ENCODE measurements at regions not wholly inside any gene's neighbourhood (a gene's known extent, or its start where the extent isn't known, plus 50 kb on each side); places are given as distances from the start of the nearest gene placed in this dataset.

GRCh38 chr1:60388092-60388987 lies 314.8 kb upstream of the C1orf87 start:
- Histone ChIP-seq H3K4me3 (ENCODE audit: low read depth, low read length) (no peak overlapping the region), H3K4me1 (ENCODE audit: control insufficient read depth, insufficient read depth, low read length, poor library complexity, severe bottlenecking) (no peaks in the 10 kb centered on the region), H3K27ac (ENCODE audit: insufficient read depth, low read length, poor library complexity, severe bottlenecking) (no peak overlapping the region), H3K9me3 (ENCODE audit: control insufficient read depth in 2 of 2, low read length in 2 of 2) (no peaks in the 10 kb centered on the region), H3K27me3 (ENCODE audit: control insufficient read depth, insufficient read depth, low read length) (no peaks in the 10 kb centered on the region), H3K36me3 (ENCODE audit: control insufficient read depth, insufficient read depth, low read length) (no peaks in the 10 kb centered on the region)
- H3K27ac Mint-ChIP-seq, result no peak overlapping the region
- no peak overlapping the region for H3K4me3 Mint-ChIP-seq
- H3K36me3 Mint-ChIP-seq, result no peaks in the 10 kb centered on the region
- ATAC-seq (ENCODE audit: low read depth in 2 of 2) (no peak), DNase-seq (no peak)
- H3K27me3 Mint-ChIP-seq, result no peaks in the 10 kb centered on the region
- H3K9me3 Mint-ChIP-seq, result peaks cover 0 to 10% (median 8%) of the 10 kb centered on the region in 7 donors
- no peaks in the 10 kb centered on the region for H3K4me1 Mint-ChIP-seq

- H3K9me3 Mint-ChIP-seq, result peaks cover 4 to 10% (median 8%) of the 10 kb centered on the region in 7 donors
- peak overlapping the region in 1 of 3 donors; percentile 39 for H3K27ac Mint-ChIP-seq
- H3K27me3 Mint-ChIP-seq, result no peaks in the 10 kb centered on the region
Observed at GRCh38 chr1:60387175-60387574, 313.6 kb upstream of the C1orf87 start.

GRCh38 chr1:60386249-60386648 lies 312.7 kb upstream of the C1orf87 start:
- H3K27me3 Mint-ChIP-seq, result no peaks in the 10 kb centered on the region
- no peaks in the 10 kb centered on the region for H3K36me3 Mint-ChIP-seq
- ATAC-seq (ENCODE audit: low read depth in 2 of 2), result no peak
- Histone ChIP-seq H3K4me1 (ENCODE audit: control insufficient read depth, insufficient read depth, low read length, poor library complexity, severe bottlenecking) (no peaks in the 10 kb centered on the region), H3K9me3 (ENCODE audit: control insufficient read depth in 2 of 2, low read length in 2 of 2) (no peaks in the 10 kb centered on the region), H3K27me3 (ENCODE audit: control insufficient read depth, insufficient read depth, low read length) (no peaks in the 10 kb centered on the region), H3K27ac (ENCODE audit: insufficient read depth, low read length, poor library complexity, severe bottlenecking) (no peak overlapping the region), H3K36me3 (ENCODE audit: control insufficient read depth, insufficient read depth, low read length) (no peaks in the 10 kb centered on the region), H3K4me3 (ENCODE audit: low read depth, low read length) (no peak overlapping the region)
- H3K9me3 Mint-ChIP-seq, result peaks cover 4 to 10% (median 8%) of the 10 kb centered on the region in 7 donors
- H3K4me3 Mint-ChIP-seq, result no peak overlapping the region
- DNase-seq, result no peak
- H3K27ac Mint-ChIP-seq, result no peak overlapping the region
- no peaks in the 10 kb centered on the region for H3K4me1 Mint-ChIP-seq

More at GRCh38 chr1:60387175-60387574, 313.6 kb upstream of the C1orf87 start:
- Histone ChIP-seq H3K4me3 (ENCODE audit: low read depth, low read length) (no peak overlapping the region), H3K4me1 (ENCODE audit: control insufficient read depth, insufficient read depth, low read length, poor library complexity, severe bottlenecking) (no peaks in the 10 kb centered on the region), H3K36me3 (ENCODE audit: control insufficient read depth, insufficient read depth, low read length) (no peaks in the 10 kb centered on the region), H3K27me3 (ENCODE audit: control insufficient read depth, insufficient read depth, low read length) (no peaks in the 10 kb centered on the region), H3K27ac (ENCODE audit: insufficient read depth, low read length, poor library complexity, severe bottlenecking) (no peak overlapping the region), H3K9me3 (ENCODE audit: control insufficient read depth in 2 of 2, low read length in 2 of 2) (no peaks in the 10 kb centered on the region)
- DNase-seq (no peak), ATAC-seq (ENCODE audit: low read depth in 2 of 2) (no peak)
- Mint-ChIP-seq H3K36me3 (no peaks in the 10 kb centered on the region), H3K4me1 (no peaks in the 10 kb centered on the region), H3K4me3 (no peak overlapping the region)

GRCh38 chr1:60376196-60376595 lies 302.6 kb upstream of the C1orf87 start:
- no peak overlapping the region for H3K4me3 ChIP-seq (ENCODE audit: low read depth, low read length)
- H3K4me1 Mint-ChIP-seq, result no peaks in the 10 kb centered on the region
- no peaks in the 10 kb centered on the region for H3K36me3 Mint-ChIP-seq
- no peaks in the 10 kb centered on the region for H3K27me3 Mint-ChIP-seq
- H3K4me1 ChIP-seq (ENCODE audit: control insufficient read depth, insufficient read depth, low read length, poor library complexity, severe bottlenecking), result no peaks in the 10 kb centered on the region
- no peak overlapping the region for H3K27ac Mint-ChIP-seq
- H3K36me3 ChIP-seq (ENCODE audit: control insufficient read depth, insufficient read depth, low read length), result no peaks in the 10 kb centered on the region
- no peaks in the 10 kb centered on the region for H3K9me3 ChIP-seq (ENCODE audit: control insufficient read depth in 2 of 2, low read length in 2 of 2)
- H3K27me3 ChIP-seq (ENCODE audit: control insufficient read depth, insufficient read depth, low read length), result no peaks in the 10 kb centered on the region
- H3K4me3 Mint-ChIP-seq, result no peak overlapping the region
- no peak for DNase-seq
- no peak for ATAC-seq (ENCODE audit: low read depth in 2 of 2)
- peaks cover 0 to 7% (median 4%) of the 10 kb centered on the region in 7 donors for H3K9me3 Mint-ChIP-seq
- no peak overlapping the region for H3K27ac ChIP-seq (ENCODE audit: insufficient read depth, low read length, poor library complexity, severe bottlenecking)

- no peaks in the 10 kb centered on the region for H3K27me3 ChIP-seq (ENCODE audit: control insufficient read depth, insufficient read depth, low read length)
- ATAC-seq (ENCODE audit: low read depth in 2 of 2) (no peak), DNase-seq (no peak)
- no peaks in the 10 kb centered on the region for H3K36me3 ChIP-seq (ENCODE audit: control insufficient read depth, insufficient read depth, low read length)
- Mint-ChIP-seq H3K4me3 (no peak overlapping the region), H3K27ac (no peak overlapping the region), H3K9me3 (peaks cover 1 to 9% (median 5%) of the 10 kb centered on the region in 7 donors), H3K4me1 (peaks cover 0 to 4% (median 0%) of the 10 kb centered on the region in 4 donors), H3K36me3 (no peaks in the 10 kb centered on the region), H3K27me3 (no peaks in the 10 kb centered on the region)
- H3K9me3 ChIP-seq (ENCODE audit: control insufficient read depth in 2 of 2, low read length in 2 of 2), result no peaks in the 10 kb centered on the region
- no peak overlapping the region for H3K27ac ChIP-seq (ENCODE audit: insufficient read depth, low read length, poor library complexity, severe bottlenecking)
- H3K4me3 ChIP-seq (ENCODE audit: low read depth, low read length), result no peak overlapping the region
- H3K4me1 ChIP-seq (ENCODE audit: control insufficient read depth, insufficient read depth, low read length, poor library complexity, severe bottlenecking), result no peaks in the 10 kb centered on the region
Observed at GRCh38 chr1:60374537-60374936, 301.0 kb upstream of the C1orf87 start.

- H3K36me3 ChIP-seq (ENCODE audit: control insufficient read depth, insufficient read depth, low read length), result no peaks in the 10 kb centered on the region
- peak overlapping the region in 1 of 4 donors; percentile 71 for H3K4me3 Mint-ChIP-seq
- no peaks in the 10 kb centered on the region for H3K4me1 ChIP-seq (ENCODE audit: control insufficient read depth, insufficient read depth, low read length, poor library complexity, severe bottlenecking)
- no peaks in the 10 kb centered on the region for H3K27me3 ChIP-seq (ENCODE audit: control insufficient read depth, insufficient read depth, low read length)
- no peak overlapping the region for H3K27ac ChIP-seq (ENCODE audit: insufficient read depth, low read length, poor library complexity, severe bottlenecking)
- H3K9me3 ChIP-seq (ENCODE audit: control insufficient read depth in 2 of 2, low read length in 2 of 2), result no peaks in the 10 kb centered on the region
- H3K4me1 Mint-ChIP-seq, result peaks cover 0 to 4% (median 0%) of the 10 kb centered on the region in 4 donors
- ATAC-seq (ENCODE audit: low read depth in 2 of 2), result no peak
- no peak for DNase-seq
- H3K4me3 ChIP-seq (ENCODE audit: low read depth, low read length), result no peak overlapping the region
- H3K27ac Mint-ChIP-seq, result no peak overlapping the region
- H3K36me3 Mint-ChIP-seq, result no peaks in the 10 kb centered on the region
- H3K9me3 Mint-ChIP-seq, result peaks cover 0 to 13% (median 4%) of the 10 kb centered on the region in 7 donors
- H3K27me3 Mint-ChIP-seq, result no peaks in the 10 kb centered on the region
Observed at GRCh38 chr1:60367532-60367931, 294.0 kb upstream of the C1orf87 start.

GRCh38 chr1:60359431-60359830 lies 285.9 kb upstream of the C1orf87 start:
- Mint-ChIP-seq H3K9me3 (peaks cover 0 to 8% (median 2%) of the 10 kb centered on the region in 7 donors), H3K4me3 (peak overlapping the region in 1 of 4 donors; percentile 38), H3K4me1 (no peaks in the 10 kb centered on the region), H3K27me3 (no peaks in the 10 kb centered on the region), H3K36me3 (no peaks in the 10 kb centered on the region), H3K27ac (no peak overlapping the region)
- DNase-seq (no peak), ATAC-seq (ENCODE audit: low read depth in 2 of 2) (no peak)
- Histone ChIP-seq H3K9me3 (ENCODE audit: control insufficient read depth in 2 of 2, low read length in 2 of 2) (no peaks in the 10 kb centered on the region), H3K4me3 (ENCODE audit: low read depth, low read length) (no peak overlapping the region), H3K27me3 (ENCODE audit: control insufficient read depth, insufficient read depth, low read length) (no peaks in the 10 kb centered on the region), H3K4me1 (ENCODE audit: control insufficient read depth, insufficient read depth, low read length, poor library complexity, severe bottlenecking) (no peaks in the 10 kb centered on the region), H3K27ac (ENCODE audit: insufficient read depth, low read length, poor library complexity, severe bottlenecking) (no peak overlapping the region), H3K36me3 (ENCODE audit: control insufficient read depth, insufficient read depth, low read length) (no peaks in the 10 kb centered on the region)

- peaks cover 0 to 3% (median 0%) of the 10 kb centered on the region in 7 donors for H3K9me3 Mint-ChIP-seq
- no peak for ATAC-seq (ENCODE audit: low read depth in 2 of 2)
- no peaks in the 10 kb centered on the region for H3K27me3 ChIP-seq (ENCODE audit: control insufficient read depth, insufficient read depth, low read length)
Observed at GRCh38 chr1:60350531-60350930, 277.0 kb upstream of the C1orf87 start.

More at GRCh38 chr1:60350531-60350930, 277.0 kb upstream of the C1orf87 start:
- no peaks in the 10 kb centered on the region for H3K36me3 Mint-ChIP-seq
- H3K9me3 ChIP-seq (ENCODE audit: control insufficient read depth in 2 of 2, low read length in 2 of 2), result no peaks in the 10 kb centered on the region
- no peaks in the 10 kb centered on the region for H3K4me1 ChIP-seq (ENCODE audit: control insufficient read depth, insufficient read depth, low read length, poor library complexity, severe bottlenecking)
- no peak overlapping the region for H3K27ac Mint-ChIP-seq
- DNase-seq, result no peak
- no peaks in the 10 kb centered on the region for H3K4me1 Mint-ChIP-seq
- no peak overlapping the region for H3K27ac ChIP-seq (ENCODE audit: insufficient read depth, low read length, poor library complexity, severe bottlenecking)
- H3K4me3 Mint-ChIP-seq, result no peak overlapping the region
- H3K4me3 ChIP-seq (ENCODE audit: low read depth, low read length), result no peak overlapping the region
- no peaks in the 10 kb centered on the region for H3K27me3 Mint-ChIP-seq
- H3K36me3 ChIP-seq (ENCODE audit: control insufficient read depth, insufficient read depth, low read length), result no peaks in the 10 kb centered on the region
